ENCODE measurements at regions not wholly inside any gene's neighbourhood (a gene's known extent, or its start where the extent isn't known, plus 50 kb on each side); places are given as distances from the start of the nearest gene placed in this dataset.

DNA sequence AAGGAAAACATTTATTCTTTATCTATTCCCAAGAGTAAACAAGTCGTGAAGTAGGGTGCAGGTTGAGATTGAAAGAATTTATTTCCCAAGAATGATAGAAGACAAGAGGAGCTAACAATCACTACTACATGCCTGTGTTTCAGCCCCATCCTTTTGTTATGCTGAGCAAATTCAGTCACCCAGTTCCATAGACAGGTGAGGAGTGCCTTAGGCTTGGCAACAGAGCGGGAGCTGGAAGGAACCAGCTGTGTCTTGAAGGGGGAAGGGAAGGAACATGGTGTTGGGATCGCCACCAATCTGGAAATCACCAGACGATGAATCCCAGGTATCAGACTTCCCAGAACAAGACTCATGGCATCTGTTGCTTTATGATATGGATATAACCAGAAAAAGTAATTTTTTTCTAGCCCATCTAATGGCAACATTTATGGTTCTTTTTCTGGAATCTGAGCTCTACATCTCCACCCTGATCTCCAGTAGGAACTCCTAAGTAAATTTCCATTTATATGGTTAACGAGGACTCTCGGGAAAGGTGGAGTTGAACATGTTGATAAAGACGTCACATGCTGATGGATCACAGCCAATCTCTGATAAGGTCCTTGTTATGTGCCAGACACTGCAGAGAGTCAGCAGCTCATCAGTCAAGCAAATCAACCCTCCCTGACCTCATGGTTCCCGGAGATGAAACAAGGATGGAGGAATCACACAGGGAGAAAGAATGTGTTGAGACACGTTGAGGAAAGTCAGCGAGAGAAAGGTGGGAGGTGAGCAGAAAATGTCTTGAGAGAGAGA, 344.9 kb downstream of the SMOC2 start:
- H3K36me3 ChIP-seq (ENCODE audit: control insufficient read depth in 2 of 2, insufficient read depth in 2 of 2, low read length in 1 of 2), result no peaks in the 10 kb centered on the region
- WGBS, result 73% methylated on average over 10 of the region's 10 CpGs

DNA sequence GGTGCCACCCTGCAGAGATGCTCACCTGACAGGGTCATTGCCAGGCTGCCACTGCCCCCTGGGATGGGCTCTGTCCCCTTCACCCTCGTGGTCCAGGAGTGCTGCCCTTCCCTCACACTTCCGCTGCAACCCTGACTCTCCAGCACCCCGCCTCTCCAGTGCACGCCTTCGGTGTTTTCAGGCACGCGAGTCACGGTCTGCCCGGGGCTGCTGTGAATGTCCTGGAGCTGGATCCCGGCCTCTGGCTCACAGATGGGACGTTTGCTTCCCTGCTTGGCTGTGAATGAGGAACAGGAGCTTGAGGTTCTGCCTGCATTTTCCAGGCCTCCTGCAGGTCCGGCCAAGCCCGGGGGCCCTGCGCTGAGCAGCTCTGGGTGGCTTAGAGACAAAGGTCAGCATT, 343.4 kb downstream of the SMOC2 start:
- H3K9me3 ChIP-seq (ENCODE audit: control insufficient read depth in 2 of 2, insufficient read depth in 1 of 2, low read length in 1 of 2), result peaks cover 1 to 18% of the 10 kb centered on the region in 2 donors
- no peak overlapping the region for H3K4me3 ChIP-seq (ENCODE audit: low read length in 2 of 2)
- no peaks in the 10 kb centered on the region for H3K27me3 ChIP-seq (ENCODE audit: control insufficient read depth in 2 of 2, insufficient read depth in 1 of 2, low read length in 1 of 2)
- 85% methylated on average over 14 of the region's 14 CpGs for WGBS
- H3K27ac ChIP-seq (ENCODE audit: low read depth in 1 of 2, low read length in 1 of 2), result no peak overlapping the region
- no peaks in the 10 kb centered on the region for H3K4me1 ChIP-seq (ENCODE audit: control insufficient read depth in 2 of 2, insufficient read depth in 2 of 2, low read length in 2 of 2)
- H3K36me3 ChIP-seq (ENCODE audit: control insufficient read depth in 2 of 2, insufficient read depth in 2 of 2, low read length in 1 of 2), result no peaks in the 10 kb centered on the region
- no peak for DNase-seq (ENCODE audit: low read depth in 6 of 9, low spot score in 9 of 9)

More for the DNA sequence above, 344.9 kb downstream of the SMOC2 start:
- Histone ChIP-seq H3K27ac (ENCODE audit: low read depth in 1 of 2, low read length in 1 of 2) (no peak overlapping the region), H3K4me3 (ENCODE audit: low read length in 2 of 2) (no peak overlapping the region), H3K9me3 (ENCODE audit: control insufficient read depth in 2 of 2, insufficient read depth in 1 of 2, low read length in 1 of 2) (peaks cover 2 to 30% of the 10 kb centered on the region in 2 donors), H3K27me3 (ENCODE audit: control insufficient read depth in 2 of 2, insufficient read depth in 1 of 2, low read length in 1 of 2) (no peaks in the 10 kb centered on the region), H3K4me1 (ENCODE audit: control insufficient read depth in 2 of 2, insufficient read depth in 2 of 2, low read length in 2 of 2) (no peaks in the 10 kb centered on the region)
- no peak for DNase-seq (ENCODE audit: low read depth in 6 of 9, low spot score in 9 of 9)

DNA sequence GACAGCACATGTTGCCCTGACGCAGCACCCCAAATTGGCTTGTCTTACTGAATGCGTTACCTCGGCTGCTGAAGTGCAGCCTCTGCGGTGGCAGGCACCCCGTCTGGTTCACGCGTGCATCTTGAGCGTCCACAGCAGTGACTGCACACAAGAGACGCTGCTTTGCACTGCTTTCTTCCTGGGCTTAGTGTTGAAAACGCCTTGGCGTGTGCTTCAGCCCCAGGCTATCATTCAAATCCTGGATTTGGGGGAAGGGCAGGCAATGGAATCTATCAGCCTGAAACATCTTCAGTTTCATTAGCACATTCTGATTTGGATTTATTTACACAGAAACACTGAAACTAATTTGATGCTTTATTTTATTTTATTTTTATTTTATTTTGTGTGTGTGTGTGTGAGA, 342.7 kb downstream of the SMOC2 start:
- H3K27ac ChIP-seq (ENCODE audit: low read depth in 1 of 2, low read length in 1 of 2), result no peak overlapping the region
- DNase-seq (ENCODE audit: low read depth in 6 of 9, low spot score in 9 of 9), result no peak
- WGBS, result 97% methylated on average over 11 of the region's 11 CpGs
- H3K4me1 ChIP-seq (ENCODE audit: control insufficient read depth in 2 of 2, insufficient read depth in 2 of 2, low read length in 2 of 2), result no peaks in the 10 kb centered on the region
- H3K9me3 ChIP-seq (ENCODE audit: control insufficient read depth in 2 of 2, insufficient read depth in 1 of 2, low read length in 1 of 2), result peaks cover 0 to 16% of the 10 kb centered on the region in 2 donors
- no peaks in the 10 kb centered on the region for H3K36me3 ChIP-seq (ENCODE audit: control insufficient read depth in 2 of 2, insufficient read depth in 2 of 2, low read length in 1 of 2)
- no peak overlapping the region for H3K4me3 ChIP-seq (ENCODE audit: low read length in 2 of 2)
- no peaks in the 10 kb centered on the region for H3K27me3 ChIP-seq (ENCODE audit: control insufficient read depth in 2 of 2, insufficient read depth in 1 of 2, low read length in 1 of 2)

DNA sequence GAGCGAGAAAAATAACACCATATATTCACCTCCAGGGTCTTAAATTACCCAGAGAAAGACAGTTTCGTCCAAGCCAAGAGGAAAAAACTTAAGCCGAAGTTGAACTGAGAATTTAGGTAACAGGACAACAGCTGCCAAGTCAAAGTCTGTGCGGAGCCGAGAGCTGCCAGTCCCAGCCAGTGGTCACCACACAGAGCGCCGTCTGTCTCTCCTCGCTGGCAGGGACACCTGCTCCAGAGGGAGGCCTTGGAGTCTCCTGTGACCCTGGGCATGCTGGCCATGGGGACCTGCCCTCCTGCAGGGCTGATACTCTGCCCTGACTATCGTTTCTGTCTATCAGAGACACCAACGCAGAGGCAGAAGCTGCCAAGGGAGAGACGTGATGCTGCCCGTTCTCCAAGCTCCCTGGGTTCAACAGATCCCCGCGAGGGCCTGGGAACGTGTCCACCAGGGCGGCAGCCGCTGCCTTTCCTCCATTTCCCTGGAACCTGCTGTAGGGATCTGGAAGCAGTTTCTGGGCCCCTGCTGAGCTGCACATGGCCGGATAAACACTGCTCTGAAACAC, 341.3 kb downstream of the SMOC2 start:
- DNase-seq (ENCODE audit: low read depth in 6 of 9, low spot score in 9 of 9), result no peak
- Histone ChIP-seq H3K27ac (ENCODE audit: low read depth in 1 of 2, low read length in 1 of 2) (no peak overlapping the region), H3K9me3 (ENCODE audit: control insufficient read depth in 2 of 2, insufficient read depth in 1 of 2, low read length in 1 of 2) (peaks cover 0 to 16% of the 10 kb centered on the region in 2 donors), H3K4me3 (ENCODE audit: low read length in 2 of 2) (no peak overlapping the region), H3K27me3 (ENCODE audit: control insufficient read depth in 2 of 2, insufficient read depth in 1 of 2, low read length in 1 of 2) (no peaks in the 10 kb centered on the region), H3K4me1 (ENCODE audit: control insufficient read depth in 2 of 2, insufficient read depth in 2 of 2, low read length in 2 of 2) (no peaks in the 10 kb centered on the region), H3K36me3 (ENCODE audit: control insufficient read depth in 2 of 2, insufficient read depth in 2 of 2, low read length in 1 of 2) (no peaks in the 10 kb centered on the region)
- 86% methylated on average over 18 of the region's 18 CpGs for WGBS

DNA sequence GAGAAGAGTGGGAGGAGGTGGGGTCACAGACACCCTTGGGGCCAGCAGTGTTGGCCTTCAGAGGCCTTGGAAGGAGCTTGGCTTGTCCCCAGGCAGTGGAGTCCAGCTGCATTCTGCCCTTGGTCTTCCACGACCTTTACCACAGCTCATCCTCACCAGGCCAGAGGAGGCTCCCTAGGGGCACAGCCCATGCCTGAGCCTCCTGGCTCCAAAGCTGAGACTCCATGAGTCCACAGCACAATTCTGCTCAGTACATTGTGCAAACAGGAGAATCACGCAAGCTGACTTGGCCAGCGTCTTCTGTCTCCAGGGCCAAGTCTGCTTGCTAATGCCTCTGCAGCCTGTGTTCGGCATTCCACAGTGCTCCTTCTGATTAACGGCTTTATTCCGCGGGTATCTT, 337.2 kb downstream of the SMOC2 start:
- no peaks in the 10 kb centered on the region for H3K36me3 ChIP-seq (ENCODE audit: control insufficient read depth in 2 of 2, insufficient read depth in 2 of 2, low read length in 1 of 2)
- no peak for DNase-seq (ENCODE audit: low read depth in 6 of 9, low spot score in 9 of 9)
- WGBS, result 96% methylated on average over 7 of the region's 7 CpGs
- H3K4me1 ChIP-seq (ENCODE audit: control insufficient read depth in 2 of 2, insufficient read depth in 2 of 2, low read length in 2 of 2), result no peaks in the 10 kb centered on the region
- peaks cover 0 to 10% of the 10 kb centered on the region in 2 donors for H3K9me3 ChIP-seq (ENCODE audit: control insufficient read depth in 2 of 2, insufficient read depth in 1 of 2, low read length in 1 of 2)
- H3K4me3 ChIP-seq (ENCODE audit: low read length in 2 of 2), result no peak overlapping the region
- no peak overlapping the region for H3K27ac ChIP-seq (ENCODE audit: low read depth in 1 of 2, low read length in 1 of 2)
- no peaks in the 10 kb centered on the region for H3K27me3 ChIP-seq (ENCODE audit: control insufficient read depth in 2 of 2, insufficient read depth in 1 of 2, low read length in 1 of 2)

DNA sequence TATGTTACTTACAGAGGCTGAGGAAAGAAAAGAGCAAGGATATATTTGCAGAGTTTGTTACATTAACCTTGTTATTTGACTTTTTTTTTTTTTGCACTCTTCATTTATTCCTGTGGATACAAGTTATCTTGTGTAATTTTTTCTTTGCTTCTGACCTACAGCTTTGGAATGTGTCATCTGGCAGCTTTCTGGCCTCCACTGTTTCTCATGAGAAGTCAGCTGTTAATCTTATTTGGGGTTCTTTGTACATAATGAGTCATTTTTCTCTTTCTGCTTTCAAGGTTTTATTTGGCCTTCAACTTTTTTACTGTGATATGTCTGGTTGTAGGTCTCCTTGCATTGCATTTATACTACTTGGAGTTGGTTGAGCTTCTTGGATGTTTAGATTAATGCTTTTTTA, 333.4 kb downstream of the SMOC2 start:
- H3K27me3 ChIP-seq (ENCODE audit: control insufficient read depth in 2 of 2, insufficient read depth in 1 of 2, low read length in 1 of 2), result no peaks in the 10 kb centered on the region
- H3K36me3 ChIP-seq (ENCODE audit: control insufficient read depth in 2 of 2, insufficient read depth in 2 of 2, low read length in 1 of 2), result no peaks in the 10 kb centered on the region
- H3K4me3 ChIP-seq (ENCODE audit: low read length in 2 of 2), result no peak overlapping the region
- DNase-seq (ENCODE audit: low read depth in 6 of 9, low spot score in 9 of 9), result no peak
- peaks cover 0 to 5% of the 10 kb centered on the region in 2 donors for H3K9me3 ChIP-seq (ENCODE audit: control insufficient read depth in 2 of 2, insufficient read depth in 1 of 2, low read length in 1 of 2)
- no peak overlapping the region for H3K27ac ChIP-seq (ENCODE audit: low read depth in 1 of 2, low read length in 1 of 2)
- H3K4me1 ChIP-seq (ENCODE audit: control insufficient read depth in 2 of 2, insufficient read depth in 2 of 2, low read length in 2 of 2), result no peaks in the 10 kb centered on the region

DNA sequence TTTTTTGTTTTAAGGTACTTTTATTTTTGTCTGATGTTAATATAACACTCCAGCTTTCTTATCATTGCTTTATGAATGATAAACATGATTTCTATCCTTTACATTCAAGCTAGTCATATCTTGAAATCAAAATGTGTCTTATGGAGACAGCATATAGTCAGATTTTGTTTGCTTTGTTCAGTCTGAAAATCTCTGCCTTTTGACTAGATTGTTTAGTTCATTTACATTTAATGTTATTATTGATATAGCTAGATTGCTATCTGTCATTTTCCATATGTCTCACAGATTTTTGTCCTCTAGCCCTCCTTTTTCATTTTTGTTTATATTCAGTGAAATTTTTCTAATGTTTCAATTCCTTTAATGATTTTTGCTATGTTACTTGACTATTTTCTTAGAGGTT, 332.8 kb downstream of the SMOC2 start:
- no peak for DNase-seq (ENCODE audit: low read depth in 6 of 9, low spot score in 9 of 9)
- no peak overlapping the region for H3K27ac ChIP-seq (ENCODE audit: low read depth in 1 of 2, low read length in 1 of 2)
- no peaks in the 10 kb centered on the region for H3K27me3 ChIP-seq (ENCODE audit: control insufficient read depth in 2 of 2, insufficient read depth in 1 of 2, low read length in 1 of 2)

DNA sequence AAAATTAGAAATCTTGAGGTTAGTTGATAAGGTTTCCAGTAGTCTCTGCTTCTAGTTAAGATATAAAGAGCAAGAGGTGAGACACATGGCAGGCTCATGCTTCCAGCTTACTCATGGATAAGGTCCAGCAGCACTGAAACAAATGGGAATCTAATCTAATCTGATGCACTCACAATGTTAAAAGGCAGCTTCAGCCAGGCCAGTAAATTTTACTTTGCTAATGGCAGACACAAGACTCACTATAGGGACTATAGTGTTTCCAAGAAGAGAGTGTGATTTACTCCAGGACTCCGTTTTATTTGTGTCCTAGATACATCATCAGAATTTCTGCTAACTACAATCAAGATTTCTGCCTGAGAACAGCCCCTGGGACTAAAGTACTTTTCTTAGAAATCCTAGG, 324.8 kb downstream of the SMOC2 start:
- 43% methylated on average over 1 of the region's 1 CpG for WGBS
- no peaks in the 10 kb centered on the region for H3K4me1 ChIP-seq (ENCODE audit: control insufficient read depth in 2 of 2, insufficient read depth in 2 of 2, low read length in 2 of 2)
- H3K9me3 ChIP-seq (ENCODE audit: control insufficient read depth in 2 of 2, insufficient read depth in 1 of 2, low read length in 1 of 2), result peaks cover 0 to 6% of the 10 kb centered on the region in 2 donors

More for the DNA sequence above, 332.8 kb downstream of the SMOC2 start:
- no peaks in the 10 kb centered on the region for H3K36me3 ChIP-seq (ENCODE audit: control insufficient read depth in 2 of 2, insufficient read depth in 2 of 2, low read length in 1 of 2)
- H3K9me3 ChIP-seq (ENCODE audit: control insufficient read depth in 2 of 2, insufficient read depth in 1 of 2, low read length in 1 of 2), result peaks cover 0 to 5% of the 10 kb centered on the region in 2 donors
- H3K4me1 ChIP-seq (ENCODE audit: control insufficient read depth in 2 of 2, insufficient read depth in 2 of 2, low read length in 2 of 2), result no peaks in the 10 kb centered on the region
- H3K4me3 ChIP-seq (ENCODE audit: low read length in 2 of 2), result no peak overlapping the region

DNA sequence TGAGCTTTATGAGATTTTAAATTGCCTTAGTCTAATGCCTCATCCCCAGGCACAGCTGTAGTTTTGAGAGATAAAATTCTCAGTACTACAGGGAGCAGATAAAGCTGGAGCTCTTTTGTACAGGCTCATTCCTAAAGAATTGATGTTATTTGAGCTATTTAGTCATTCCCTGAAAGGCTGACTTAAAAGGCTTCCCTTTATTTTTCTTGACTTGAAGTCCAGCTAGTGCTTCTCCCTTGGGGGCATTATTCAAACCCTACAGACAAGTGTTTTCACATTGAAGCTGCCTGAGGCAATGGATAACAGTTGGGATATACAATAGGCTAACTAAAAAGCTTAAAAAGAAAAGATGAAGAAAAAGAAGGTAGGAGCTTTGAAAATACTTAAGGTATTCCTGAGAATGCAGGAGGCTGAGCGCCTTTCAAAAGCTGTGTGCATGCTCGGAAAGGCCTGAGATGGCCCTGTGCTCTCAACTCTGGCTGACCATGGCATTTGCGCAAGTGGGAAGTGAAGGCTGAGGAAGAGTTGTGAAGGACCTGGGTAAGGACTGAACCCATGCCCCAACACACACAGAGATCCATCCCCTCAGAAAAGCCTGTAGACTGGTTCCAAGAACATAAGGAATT, 315.1 kb downstream of the SMOC2 start:
- H3K27me3 ChIP-seq (ENCODE audit: control insufficient read depth in 2 of 2, insufficient read depth in 1 of 2, low read length in 1 of 2), result no peaks in the 10 kb centered on the region
- WGBS, result 90% methylated on average over 3 of the region's 3 CpGs
- DNase-seq (ENCODE audit: low read depth in 6 of 9, low spot score in 9 of 9), result no peak
- H3K4me3 ChIP-seq (ENCODE audit: low read length in 2 of 2), result no peak overlapping the region
- no peaks in the 10 kb centered on the region for H3K4me1 ChIP-seq (ENCODE audit: control insufficient read depth in 2 of 2, insufficient read depth in 2 of 2, low read length in 2 of 2)
- H3K9me3 ChIP-seq (ENCODE audit: control insufficient read depth in 2 of 2, insufficient read depth in 1 of 2, low read length in 1 of 2), result peaks cover 0 to 3% of the 10 kb centered on the region in 2 donors
- no peak overlapping the region for H3K27ac ChIP-seq (ENCODE audit: low read depth in 1 of 2, low read length in 1 of 2)
- H3K36me3 ChIP-seq (ENCODE audit: control insufficient read depth in 2 of 2, insufficient read depth in 2 of 2, low read length in 1 of 2), result no peaks in the 10 kb centered on the region

More for the DNA sequence above, 324.8 kb downstream of the SMOC2 start:
- H3K27ac ChIP-seq (ENCODE audit: low read depth in 1 of 2, low read length in 1 of 2), result no peak overlapping the region
- H3K36me3 ChIP-seq (ENCODE audit: control insufficient read depth in 2 of 2, insufficient read depth in 2 of 2, low read length in 1 of 2), result no peaks in the 10 kb centered on the region
- H3K4me3 ChIP-seq (ENCODE audit: low read length in 2 of 2), result no peak overlapping the region
- no peaks in the 10 kb centered on the region for H3K27me3 ChIP-seq (ENCODE audit: control insufficient read depth in 2 of 2, insufficient read depth in 1 of 2, low read length in 1 of 2)
- no peak for DNase-seq (ENCODE audit: low read depth in 6 of 9, low spot score in 9 of 9)

Data from thymus (tissue), 11 donors.